Ovary (tissue), 3 donors: ENCODE measurements at regions not wholly inside any gene's neighbourhood (a gene's known extent, or its start where the extent isn't known, plus 50 kb on each side); places are given as distances from the start of the nearest gene placed in this dataset.

Experiments used
- CTCF ChIP-seq, 3 donors: fragments of 450-650 bp in 2 of 3; fragments of 200-600 bp in 1 of 3; IDR thresholded peaks; one replicate each; pipeline versions ENCODE4 v1.5.1 to v1.8.0; 2016 to 2022; ENCODE audit warnings: antibody characterized with exemption in 3 of 3, mild to moderate bottlenecking in 1 of 3
- EP300 ChIP-seq: sonication (generic); formaldehyde crosslinking; IDR thresholded peaks from one replicate; pipeline ENCODE4 v1.6.1; 2017; ENCODE audit warnings: antibody characterized with exemption
- POLR2A ChIP-seq: fragments of 450-650 bp; IDR thresholded peaks from one replicate; pipeline ENCODE4 v1.6.1; 2017; ENCODE audit warnings: antibody characterized with exemption, mild to moderate bottlenecking, moderate library complexity
- donor health status: DM: no; HTN: no; CAD: no.

DNA sequence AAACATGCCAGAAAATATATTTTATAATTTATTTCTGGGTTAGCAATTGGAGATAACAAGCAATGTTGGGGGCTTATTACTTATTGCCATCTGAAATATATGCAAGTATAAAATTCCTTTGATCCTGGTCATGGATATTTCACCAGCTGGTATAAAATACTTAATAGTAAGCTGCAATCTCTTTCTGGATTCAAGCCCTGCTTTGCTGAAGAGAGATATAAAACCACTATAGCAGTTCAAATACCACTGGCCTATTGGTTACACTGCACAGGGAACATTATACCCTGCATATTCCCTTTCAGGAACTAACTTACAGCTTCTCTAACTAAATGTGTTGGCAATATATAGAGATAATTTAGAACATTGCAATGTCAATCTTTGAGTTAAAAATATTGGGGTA, 546.2 kb upstream of the ATP2B1 start:
- no peak for TF ChIP-seq POLR2A
- TF ChIP-seq CTCF (IDR thresholded peaks at IDR 0.05), result no peak
- TF ChIP-seq EP300, result no peak
